SK-N-SH (cell line): ENCODE measurements at regions not wholly inside any gene's neighbourhood (a gene's known extent, or its start where the extent isn't known, plus 50 kb on each side); places are given as distances from the start of the nearest gene placed in this dataset.

Experiments
- EP300 ChIP-seq, 2 experiments: IDR thresholded peaks; 2 replicates each; pipeline versions ENCODE4 v1.4.0 to v1.6.1; 2012; ENCODE audit warnings: borderline replicate concordance in 1 of 2, low read depth in 1 of 2, low read length in 1 of 2
- GATA2 ChIP-seq: sonication (generic); formaldehyde crosslinking; IDR thresholded peaks from 2 replicates; pipeline ENCODE4 v1.5.0; 2020; ENCODE audit warnings: mild to moderate bottlenecking, missing genetic modification reagents
- NFIC ChIP-seq: IDR thresholded peaks from 2 replicates; pipeline ENCODE4 v1.4.0; 2012; ENCODE audit warnings: borderline replicate concordance
- POLR2AphosphoS5 ChIP-seq: IDR thresholded peaks from 2 replicates; pipeline ENCODE4 v1.6.1; 2012; ENCODE audit warnings: low read depth, low read length
- RAD21 ChIP-seq: IDR thresholded peaks from 2 replicates; pipeline ENCODE4 v1.6.1; 2012; ENCODE audit warnings: mild to moderate bottlenecking, low read length
- TAF1 ChIP-seq: IDR thresholded peaks from 2 replicates; pipeline ENCODE4 v1.6.1; 2012; ENCODE audit warnings: low read depth, mild to moderate bottlenecking, low read length, moderate library complexity, borderline replicate concordance
- TF ChIP-seq, protein P1 (sequence below): fragments of 200-600 bp; sonication (generic); IDR thresholded peaks from 2 replicates; pipeline ENCODE4 v1.6.1; 2017; ENCODE audit warnings: antibody characterized with exemption, mild to moderate bottlenecking, moderate library complexity
- TF ChIP-seq, protein P2 (sequence below): IDR thresholded peaks from 2 replicates; pipeline ENCODE4 v1.6.1; 2012; ENCODE audit warnings: mild to moderate bottlenecking, low read depth, low read length, moderate library complexity
- TF ChIP-seq, protein P3 (sequence below): fragments of 150-350 bp; IDR thresholded peaks from 2 replicates; pipeline ENCODE4 v1.6.1; 2016; ENCODE audit warnings: mild to moderate bottlenecking, low read depth, low read length
- TF ChIP-seq, protein P4 (sequence below): fragments of 150-350 bp; IDR thresholded peaks from 2 replicates; pipeline ENCODE4 v1.6.1; 2017; ENCODE audit warnings: antibody characterized with exemption, low read length, low read depth, borderline replicate concordance
- TF ChIP-seq, protein P5 (sequence below): IDR thresholded peaks from 2 replicates; pipeline ENCODE4; 2012

DNA sequence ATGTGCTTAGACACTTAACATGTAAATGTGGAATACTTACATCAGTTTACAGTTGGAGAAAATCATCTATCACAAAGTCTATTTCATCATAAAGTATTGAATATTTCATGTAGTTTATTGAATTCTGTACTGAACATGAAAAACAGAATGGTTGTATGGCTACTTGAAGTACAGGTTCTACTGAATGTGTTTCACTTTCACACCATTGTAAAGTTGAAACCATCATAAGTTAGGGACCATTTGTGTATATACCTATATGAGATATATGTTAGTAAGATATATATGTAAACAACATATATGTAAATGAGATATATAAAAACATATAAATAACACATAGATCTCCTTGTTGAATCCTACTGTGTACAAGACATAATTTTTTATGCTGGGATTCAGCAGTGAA, 63.0 kb upstream of the TAF11L2 start:
- TF ChIP-seq TAF1 (no peak), RAD21 (no peak), POLR2AphosphoS5 (no peak), NFIC (no peak), EP300 (IDR thresholded peaks at IDR 0.05; ENCODE audit: borderline replicate concordance in 1 of 2, low read depth in 1 of 2, low read length in 1 of 2) (no peak), GATA2 (CRISPR knock-in tag) (no peak)
- TF ChIP-seq, protein P1, sequence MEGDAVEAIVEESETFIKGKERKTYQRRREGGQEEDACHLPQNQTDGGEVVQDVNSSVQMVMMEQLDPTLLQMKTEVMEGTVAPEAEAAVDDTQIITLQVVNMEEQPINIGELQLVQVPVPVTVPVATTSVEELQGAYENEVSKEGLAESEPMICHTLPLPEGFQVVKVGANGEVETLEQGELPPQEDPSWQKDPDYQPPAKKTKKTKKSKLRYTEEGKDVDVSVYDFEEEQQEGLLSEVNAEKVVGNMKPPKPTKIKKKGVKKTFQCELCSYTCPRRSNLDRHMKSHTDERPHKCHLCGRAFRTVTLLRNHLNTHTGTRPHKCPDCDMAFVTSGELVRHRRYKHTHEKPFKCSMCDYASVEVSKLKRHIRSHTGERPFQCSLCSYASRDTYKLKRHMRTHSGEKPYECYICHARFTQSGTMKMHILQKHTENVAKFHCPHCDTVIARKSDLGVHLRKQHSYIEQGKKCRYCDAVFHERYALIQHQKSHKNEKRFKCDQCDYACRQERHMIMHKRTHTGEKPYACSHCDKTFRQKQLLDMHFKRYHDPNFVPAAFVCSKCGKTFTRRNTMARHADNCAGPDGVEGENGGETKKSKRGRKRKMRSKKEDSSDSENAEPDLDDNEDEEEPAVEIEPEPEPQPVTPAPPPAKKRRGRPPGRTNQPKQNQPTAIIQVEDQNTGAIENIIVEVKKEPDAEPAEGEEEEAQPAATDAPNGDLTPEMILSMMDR = no peak
- TF ChIP-seq, protein P2, sequence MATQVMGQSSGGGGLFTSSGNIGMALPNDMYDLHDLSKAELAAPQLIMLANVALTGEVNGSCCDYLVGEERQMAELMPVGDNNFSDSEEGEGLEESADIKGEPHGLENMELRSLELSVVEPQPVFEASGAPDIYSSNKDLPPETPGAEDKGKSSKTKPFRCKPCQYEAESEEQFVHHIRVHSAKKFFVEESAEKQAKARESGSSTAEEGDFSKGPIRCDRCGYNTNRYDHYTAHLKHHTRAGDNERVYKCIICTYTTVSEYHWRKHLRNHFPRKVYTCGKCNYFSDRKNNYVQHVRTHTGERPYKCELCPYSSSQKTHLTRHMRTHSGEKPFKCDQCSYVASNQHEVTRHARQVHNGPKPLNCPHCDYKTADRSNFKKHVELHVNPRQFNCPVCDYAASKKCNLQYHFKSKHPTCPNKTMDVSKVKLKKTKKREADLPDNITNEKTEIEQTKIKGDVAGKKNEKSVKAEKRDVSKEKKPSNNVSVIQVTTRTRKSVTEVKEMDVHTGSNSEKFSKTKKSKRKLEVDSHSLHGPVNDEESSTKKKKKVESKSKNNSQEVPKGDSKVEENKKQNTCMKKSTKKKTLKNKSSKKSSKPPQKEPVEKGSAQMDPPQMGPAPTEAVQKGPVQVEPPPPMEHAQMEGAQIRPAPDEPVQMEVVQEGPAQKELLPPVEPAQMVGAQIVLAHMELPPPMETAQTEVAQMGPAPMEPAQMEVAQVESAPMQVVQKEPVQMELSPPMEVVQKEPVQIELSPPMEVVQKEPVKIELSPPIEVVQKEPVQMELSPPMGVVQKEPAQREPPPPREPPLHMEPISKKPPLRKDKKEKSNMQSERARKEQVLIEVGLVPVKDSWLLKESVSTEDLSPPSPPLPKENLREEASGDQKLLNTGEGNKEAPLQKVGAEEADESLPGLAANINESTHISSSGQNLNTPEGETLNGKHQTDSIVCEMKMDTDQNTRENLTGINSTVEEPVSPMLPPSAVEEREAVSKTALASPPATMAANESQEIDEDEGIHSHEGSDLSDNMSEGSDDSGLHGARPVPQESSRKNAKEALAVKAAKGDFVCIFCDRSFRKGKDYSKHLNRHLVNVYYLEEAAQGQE = no peak
- TF ChIP-seq, protein P3, sequence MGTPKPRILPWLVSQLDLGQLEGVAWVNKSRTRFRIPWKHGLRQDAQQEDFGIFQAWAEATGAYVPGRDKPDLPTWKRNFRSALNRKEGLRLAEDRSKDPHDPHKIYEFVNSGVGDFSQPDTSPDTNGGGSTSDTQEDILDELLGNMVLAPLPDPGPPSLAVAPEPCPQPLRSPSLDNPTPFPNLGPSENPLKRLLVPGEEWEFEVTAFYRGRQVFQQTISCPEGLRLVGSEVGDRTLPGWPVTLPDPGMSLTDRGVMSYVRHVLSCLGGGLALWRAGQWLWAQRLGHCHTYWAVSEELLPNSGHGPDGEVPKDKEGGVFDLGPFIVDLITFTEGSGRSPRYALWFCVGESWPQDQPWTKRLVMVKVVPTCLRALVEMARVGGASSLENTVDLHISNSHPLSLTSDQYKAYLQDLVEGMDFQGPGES = no peak
- TF ChIP-seq, protein P4, sequence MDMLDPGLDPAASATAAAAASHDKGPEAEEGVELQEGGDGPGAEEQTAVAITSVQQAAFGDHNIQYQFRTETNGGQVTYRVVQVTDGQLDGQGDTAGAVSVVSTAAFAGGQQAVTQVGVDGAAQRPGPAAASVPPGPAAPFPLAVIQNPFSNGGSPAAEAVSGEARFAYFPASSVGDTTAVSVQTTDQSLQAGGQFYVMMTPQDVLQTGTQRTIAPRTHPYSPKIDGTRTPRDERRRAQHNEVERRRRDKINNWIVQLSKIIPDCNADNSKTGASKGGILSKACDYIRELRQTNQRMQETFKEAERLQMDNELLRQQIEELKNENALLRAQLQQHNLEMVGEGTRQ = no peak
- TF ChIP-seq, protein P5, sequence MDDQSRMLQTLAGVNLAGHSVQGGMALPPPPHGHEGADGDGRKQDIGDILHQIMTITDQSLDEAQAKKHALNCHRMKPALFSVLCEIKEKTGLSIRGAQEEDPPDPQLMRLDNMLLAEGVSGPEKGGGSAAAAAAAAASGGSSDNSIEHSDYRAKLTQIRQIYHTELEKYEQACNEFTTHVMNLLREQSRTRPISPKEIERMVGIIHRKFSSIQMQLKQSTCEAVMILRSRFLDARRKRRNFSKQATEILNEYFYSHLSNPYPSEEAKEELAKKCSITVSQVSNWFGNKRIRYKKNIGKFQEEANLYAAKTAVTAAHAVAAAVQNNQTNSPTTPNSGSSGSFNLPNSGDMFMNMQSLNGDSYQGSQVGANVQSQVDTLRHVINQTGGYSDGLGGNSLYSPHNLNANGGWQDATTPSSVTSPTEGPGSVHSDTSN = no peak
